ENCODE measurements at regions not wholly inside any gene's neighbourhood (a gene's known extent, or its start where the extent isn't known, plus 50 kb on each side); places are given as distances from the start of the nearest gene placed in this dataset.

GRCh38 chr2:186195696-186196095 lies 290.4 kb upstream of the ZC3H15 start:
- ATAC-seq (ENCODE audit: low read depth in 2 of 2) (no peak), DNase-seq (no peak)
- H3K4me1 Mint-ChIP-seq: peaks cover 0 to 2% (median 0%) of the 10 kb centered on the region in 4 donors
- no peak overlapping the region for H3K27ac Mint-ChIP-seq
- H3K4me3 Mint-ChIP-seq: no peak overlapping the region
- peaks cover 0 to 3% (median 0%) of the 10 kb centered on the region in 7 donors for H3K9me3 Mint-ChIP-seq
- Histone ChIP-seq H3K36me3 (ENCODE audit: control insufficient read depth, insufficient read depth, low read length) (no peaks in the 10 kb centered on the region), H3K9me3 (ENCODE audit: control insufficient read depth in 2 of 2, low read length in 2 of 2) (no peaks in the 10 kb centered on the region), H3K4me1 (ENCODE audit: control insufficient read depth, insufficient read depth, low read length, poor library complexity, severe bottlenecking) (no peaks in the 10 kb centered on the region), H3K27me3 (ENCODE audit: control insufficient read depth, insufficient read depth, low read length) (no peaks in the 10 kb centered on the region), H3K4me3 (ENCODE audit: low read depth, low read length) (no peak overlapping the region), H3K27ac (ENCODE audit: insufficient read depth, low read length, poor library complexity, severe bottlenecking) (no peak overlapping the region)
- H3K36me3 Mint-ChIP-seq: no peaks in the 10 kb centered on the region
- H3K27me3 Mint-ChIP-seq: no peaks in the 10 kb centered on the region

GRCh38 chr2:186197955-186198354 lies 288.1 kb upstream of the ZC3H15 start:
- DNase-seq (no peak), ATAC-seq (ENCODE audit: low read depth in 2 of 2) (no peak)
- no peak overlapping the region for H3K27ac Mint-ChIP-seq
- H3K27me3 Mint-ChIP-seq: no peaks in the 10 kb centered on the region
- Histone ChIP-seq H3K9me3 (ENCODE audit: control insufficient read depth in 2 of 2, low read length in 2 of 2) (no peaks in the 10 kb centered on the region), H3K36me3 (ENCODE audit: control insufficient read depth, insufficient read depth, low read length) (no peaks in the 10 kb centered on the region), H3K4me3 (ENCODE audit: low read depth, low read length) (no peak overlapping the region), H3K27me3 (ENCODE audit: control insufficient read depth, insufficient read depth, low read length) (no peaks in the 10 kb centered on the region), H3K27ac (ENCODE audit: insufficient read depth, low read length, poor library complexity, severe bottlenecking) (no peak overlapping the region), H3K4me1 (ENCODE audit: control insufficient read depth, insufficient read depth, low read length, poor library complexity, severe bottlenecking) (no peaks in the 10 kb centered on the region)
- peaks cover 0 to 5% (median 0%) of the 10 kb centered on the region in 4 donors for H3K4me1 Mint-ChIP-seq
- H3K4me3 Mint-ChIP-seq: no peak overlapping the region
- no peaks in the 10 kb centered on the region for H3K36me3 Mint-ChIP-seq
- H3K9me3 Mint-ChIP-seq: peaks cover 0 to 1% (median 0%) of the 10 kb centered on the region in 7 donors

GRCh38 chr2:186199029-186199428 lies 287.0 kb upstream of the ZC3H15 start:
- Mint-ChIP-seq H3K4me3 (no peak overlapping the region), H3K27me3 (no peaks in the 10 kb centered on the region), H3K36me3 (no peaks in the 10 kb centered on the region), H3K27ac (no peak overlapping the region), H3K9me3 (peaks cover 0 to 3% (median 0%) of the 10 kb centered on the region in 7 donors), H3K4me1 (peaks cover 0 to 10% (median 0%) of the 10 kb centered on the region in 4 donors)
- Histone ChIP-seq H3K4me3 (ENCODE audit: low read depth, low read length) (no peak overlapping the region), H3K4me1 (ENCODE audit: control insufficient read depth, insufficient read depth, low read length, poor library complexity, severe bottlenecking) (no peaks in the 10 kb centered on the region), H3K27me3 (ENCODE audit: control insufficient read depth, insufficient read depth, low read length) (no peaks in the 10 kb centered on the region), H3K36me3 (ENCODE audit: control insufficient read depth, insufficient read depth, low read length) (no peaks in the 10 kb centered on the region), H3K27ac (ENCODE audit: insufficient read depth, low read length, poor library complexity, severe bottlenecking) (no peak overlapping the region), H3K9me3 (ENCODE audit: control insufficient read depth in 2 of 2, low read length in 2 of 2) (no peaks in the 10 kb centered on the region)
- DNase-seq (no peak), ATAC-seq (ENCODE audit: low read depth in 2 of 2) (no peak)

GRCh38 chr2:186201371-186201770 lies 284.7 kb upstream of the ZC3H15 start:
- DNase-seq: no peak
- H3K36me3 ChIP-seq (ENCODE audit: control insufficient read depth, insufficient read depth, low read length): no peaks in the 10 kb centered on the region
- H3K9me3 Mint-ChIP-seq: peaks cover 0 to 5% (median 0%) of the 10 kb centered on the region in 7 donors
- peaks cover 0 to 7% (median 0%) of the 10 kb centered on the region in 4 donors for H3K4me1 Mint-ChIP-seq
- no peaks in the 10 kb centered on the region for H3K9me3 ChIP-seq (ENCODE audit: control insufficient read depth in 2 of 2, low read length in 2 of 2)
- H3K27ac Mint-ChIP-seq: no peak overlapping the region
- H3K27me3 Mint-ChIP-seq: no peaks in the 10 kb centered on the region
- no peaks in the 10 kb centered on the region for H3K27me3 ChIP-seq (ENCODE audit: control insufficient read depth, insufficient read depth, low read length)
- no peaks in the 10 kb centered on the region for H3K36me3 Mint-ChIP-seq
- no peak overlapping the region for H3K4me3 Mint-ChIP-seq
- H3K4me3 ChIP-seq (ENCODE audit: low read depth, low read length): no peak overlapping the region
- H3K4me1 ChIP-seq (ENCODE audit: control insufficient read depth, insufficient read depth, low read length, poor library complexity, severe bottlenecking): no peaks in the 10 kb centered on the region
- no peak for ATAC-seq (ENCODE audit: low read depth in 2 of 2)
- H3K27ac ChIP-seq (ENCODE audit: insufficient read depth, low read length, poor library complexity, severe bottlenecking): no peak overlapping the region

GRCh38 chr2:186205254-186205911 lies 280.7 kb upstream of the ZC3H15 start:
- H3K4me1 ChIP-seq (ENCODE audit: control insufficient read depth, insufficient read depth, low read length, poor library complexity, severe bottlenecking): no peaks in the 10 kb centered on the region
- no peak overlapping the region for H3K4me3 ChIP-seq (ENCODE audit: low read depth, low read length)
- H3K9me3 ChIP-seq (ENCODE audit: control insufficient read depth in 2 of 2, low read length in 2 of 2): no peaks in the 10 kb centered on the region
- H3K27ac ChIP-seq (ENCODE audit: insufficient read depth, low read length, poor library complexity, severe bottlenecking): no peak overlapping the region
- no peaks in the 10 kb centered on the region for H3K27me3 Mint-ChIP-seq
- H3K4me3 Mint-ChIP-seq: no peak overlapping the region
- no peaks in the 10 kb centered on the region for H3K36me3 ChIP-seq (ENCODE audit: control insufficient read depth, insufficient read depth, low read length)
- H3K4me1 Mint-ChIP-seq: peaks cover 0 to 7% (median 2%) of the 10 kb centered on the region in 4 donors
- H3K9me3 Mint-ChIP-seq: peaks cover 0 to 6% (median 0%) of the 10 kb centered on the region in 7 donors
- no peaks in the 10 kb centered on the region for H3K27me3 ChIP-seq (ENCODE audit: control insufficient read depth, insufficient read depth, low read length)
- no peaks in the 10 kb centered on the region for H3K36me3 Mint-ChIP-seq
- ATAC-seq (ENCODE audit: low read depth in 2 of 2) (no peak), DNase-seq (no peak)
- H3K27ac Mint-ChIP-seq: no peak overlapping the region

- Histone ChIP-seq H3K4me3 (ENCODE audit: low read depth, low read length) (no peak overlapping the region), H3K27ac (ENCODE audit: insufficient read depth, low read length, poor library complexity, severe bottlenecking) (no peak overlapping the region), H3K36me3 (ENCODE audit: control insufficient read depth, insufficient read depth, low read length) (no peaks in the 10 kb centered on the region), H3K4me1 (ENCODE audit: control insufficient read depth, insufficient read depth, low read length, poor library complexity, severe bottlenecking) (no peaks in the 10 kb centered on the region), H3K27me3 (ENCODE audit: control insufficient read depth, insufficient read depth, low read length) (no peaks in the 10 kb centered on the region), H3K9me3 (ENCODE audit: control insufficient read depth in 2 of 2, low read length in 2 of 2) (no peaks in the 10 kb centered on the region)
- ATAC-seq (ENCODE audit: low read depth in 2 of 2): no peak
- Mint-ChIP-seq H3K27ac (no peak overlapping the region), H3K4me3 (no peak overlapping the region), H3K4me1 (peaks cover 0 to 5% (median 0%) of the 10 kb centered on the region in 4 donors), H3K27me3 (no peaks in the 10 kb centered on the region), H3K9me3 (peaks cover 0 to 9% (median 3%) of the 10 kb centered on the region in 7 donors), H3K36me3 (peaks cover 5% of the 10 kb centered on the region)
- DNase-seq: no peak
Observed at GRCh38 chr2:186209532-186209931, 276.5 kb upstream of the ZC3H15 start.

GRCh38 chr2:186220409-186220808 lies 265.7 kb upstream of the ZC3H15 start:
- no peak overlapping the region for H3K4me3 ChIP-seq (ENCODE audit: low read depth, low read length)
- no peaks in the 10 kb centered on the region for H3K27me3 ChIP-seq (ENCODE audit: control insufficient read depth, insufficient read depth, low read length)
- Mint-ChIP-seq H3K36me3 (peaks cover 3% of the 10 kb centered on the region), H3K27me3 (no peaks in the 10 kb centered on the region), H3K4me3 (no peak overlapping the region), H3K4me1 (no peaks in the 10 kb centered on the region), H3K9me3 (peaks cover 3 to 10% (median 7%) of the 10 kb centered on the region in 7 donors), H3K27ac (no peak overlapping the region)
- DNase-seq: no peak
- no peaks in the 10 kb centered on the region for H3K4me1 ChIP-seq (ENCODE audit: control insufficient read depth, insufficient read depth, low read length, poor library complexity, severe bottlenecking)
- H3K27ac ChIP-seq (ENCODE audit: insufficient read depth, low read length, poor library complexity, severe bottlenecking): no peak overlapping the region
- no peaks in the 10 kb centered on the region for H3K9me3 ChIP-seq (ENCODE audit: control insufficient read depth in 2 of 2, low read length in 2 of 2)
- no peak for ATAC-seq (ENCODE audit: low read depth in 2 of 2)
- no peaks in the 10 kb centered on the region for H3K36me3 ChIP-seq (ENCODE audit: control insufficient read depth, insufficient read depth, low read length)

GRCh38 chr2:186229265-186229664 lies 256.8 kb upstream of the ZC3H15 start:
- Histone ChIP-seq H3K36me3 (ENCODE audit: control insufficient read depth, insufficient read depth, low read length) (no peaks in the 10 kb centered on the region), H3K9me3 (ENCODE audit: control insufficient read depth in 2 of 2, low read length in 2 of 2) (peaks cover 14 to 24% of the 10 kb centered on the region in 2 experiments), H3K27ac (ENCODE audit: insufficient read depth, low read length, poor library complexity, severe bottlenecking) (no peak overlapping the region), H3K4me1 (ENCODE audit: control insufficient read depth, insufficient read depth, low read length, poor library complexity, severe bottlenecking) (no peaks in the 10 kb centered on the region), H3K4me3 (ENCODE audit: low read depth, low read length) (no peak overlapping the region), H3K27me3 (ENCODE audit: control insufficient read depth, insufficient read depth, low read length) (no peaks in the 10 kb centered on the region)
- peaks cover 0 to 77% (median 30%) of the 10 kb centered on the region in 7 donors for H3K9me3 Mint-ChIP-seq
- H3K27ac Mint-ChIP-seq: no peak overlapping the region
- peaks cover 16% of the 10 kb centered on the region for H3K36me3 Mint-ChIP-seq
- H3K27me3 Mint-ChIP-seq: no peaks in the 10 kb centered on the region
- H3K4me3 Mint-ChIP-seq: no peak overlapping the region
- DNase-seq: no peak
- ATAC-seq (ENCODE audit: low read depth in 2 of 2): no peak
- peaks cover 0 to 4% (median 0%) of the 10 kb centered on the region in 4 donors for H3K4me1 Mint-ChIP-seq
